Endothelial cell (in vitro differentiated cells): ENCODE measurements at regions not wholly inside any gene's neighbourhood (a gene's known extent, or its start where the extent isn't known, plus 50 kb on each side); places are given as distances from the start of the nearest gene placed in this dataset.

ENCODE experiments used
- DNase-seq: peaks from one replicate; pipeline ENCODE4 v3.0.0; 2021; ENCODE audit warnings: low spot score
- H3K27ac Mint-ChIP-seq: one replicate; pipeline ENCODE4 v1.8.0; 2021; ENCODE audit warnings: mixed read lengths, inconsistent platforms; ENCODE audit not compliant: unreplicated experiment
- H3K27me3 Mint-ChIP-seq: one replicate; pipeline ENCODE4 v1.8.0; 2021; ENCODE audit warnings: mild to moderate bottlenecking, moderate library complexity, mixed read lengths, inconsistent platforms; ENCODE audit not compliant: unreplicated experiment
- H3K36me3 Mint-ChIP-seq: one replicate; pipeline ENCODE4 v1.8.0; 2021; ENCODE audit warnings: mild to moderate bottlenecking, low read depth, mixed read lengths, inconsistent platforms; ENCODE audit not compliant: unreplicated experiment
- H3K4me1 Mint-ChIP-seq: one replicate; pipeline ENCODE4 v1.8.0; 2021; ENCODE audit warnings: mild to moderate bottlenecking, mixed read lengths, inconsistent platforms; ENCODE audit not compliant: unreplicated experiment
- H3K4me3 Mint-ChIP-seq: one replicate; pipeline ENCODE4 v1.8.0; 2021; ENCODE audit warnings: mild to moderate bottlenecking, mixed read lengths, inconsistent platforms; ENCODE audit not compliant: unreplicated experiment
- H3K9me3 Mint-ChIP-seq: one replicate; pipeline ENCODE4 v1.8.0; 2021; ENCODE audit warnings: mixed read lengths, inconsistent platforms; ENCODE audit not compliant: unreplicated experiment
- CTCF ChIP-seq: fragments of 200-600 bp; sonication (generic); IDR thresholded peaks from one replicate; pipeline ENCODE4 v1.5.0; 2021; ENCODE audit warnings: antibody characterized with exemption; ENCODE audit not compliant: unreplicated experiment

- peaks cover 13% of the 10 kb centered on the region for H3K4me1 Mint-ChIP-seq
- TF ChIP-seq CTCF: no peak
- peaks cover 10% of the 10 kb centered on the region for H3K27me3 Mint-ChIP-seq
- no peaks in the 10 kb centered on the region for H3K9me3 Mint-ChIP-seq
- no peak overlapping the region for H3K4me3 Mint-ChIP-seq
- DNase-seq: no peak
- no peak overlapping the region for H3K27ac Mint-ChIP-seq
- H3K36me3 Mint-ChIP-seq: no peaks in the 10 kb centered on the region
These were observed 50.1 kb upstream of the IGFBP2 start for GRCh38 chr2:216583147-216583546.
